Thymus (tissue), 11 donors: ENCODE measurements at regions not wholly inside any gene's neighbourhood (a gene's known extent, or its start where the extent isn't known, plus 50 kb on each side); places are given as distances from the start of the nearest gene placed in this dataset.
"Not testable (repeated sequence)": the region's sequence is repeated elsewhere in the genome, so short reads cannot be mapped to it uniquely, and the experiment has no call there.

Experiments
- DNase-seq, 9 donors: peaks; one replicate each; pipeline ENCODE4 v3.0.0-alpha.2; 2013; ENCODE audit warnings: low spot score in 9 of 9, low read depth in 6 of 9, missing footprints in 1 of 9
- H3K27ac ChIP-seq, 2 donors: one replicate each; pipeline ENCODE4 v1.5.1; 2013; ENCODE audit warnings: control low read depth in 1 of 2, low read depth in 1 of 2, low read length in 1 of 2, mild to moderate bottlenecking in 1 of 2, moderate library complexity in 1 of 2
- H3K27me3 ChIP-seq, 2 donors: one replicate each; pipeline ENCODE4 v1.5.1; 2013; ENCODE audit warnings: low read length in 1 of 2; ENCODE audit not compliant: control insufficient read depth in 2 of 2, insufficient read depth in 1 of 2
- H3K36me3 ChIP-seq, 2 donors: one replicate each; pipeline ENCODE4 v1.5.1; 2013; ENCODE audit warnings: low read length in 1 of 2, mild to moderate bottlenecking in 1 of 2, moderate library complexity in 1 of 2; ENCODE audit not compliant: control insufficient read depth in 2 of 2, insufficient read depth in 2 of 2
- H3K4me1 ChIP-seq, 2 donors: one replicate each; pipeline ENCODE4 v1.5.1; 2013; ENCODE audit warnings: low read length in 2 of 2; ENCODE audit not compliant: control insufficient read depth in 2 of 2, insufficient read depth in 2 of 2
- H3K4me3 ChIP-seq, 2 donors: one replicate each; pipeline ENCODE4 v1.5.1; 2013; ENCODE audit warnings: low read length in 2 of 2, control low read depth in 1 of 2, mild to moderate bottlenecking in 1 of 2
- H3K9me3 ChIP-seq, 2 donors: one replicate each; pipeline ENCODE4 v1.5.1; 2013; ENCODE audit warnings: low read length in 1 of 2, mild to moderate bottlenecking in 1 of 2; ENCODE audit not compliant: control insufficient read depth in 2 of 2, insufficient read depth in 1 of 2
- WGBS: extraction: QIAGEN DNeasy Blood & Tissue Kit; methylation state at CpG from one replicate; pipeline ENCODE4 v1.1.7; 2013; 5-methylcytosine and 5-hydroxymethylcytosine counted together
- donor health status: healthy.

DNA sequence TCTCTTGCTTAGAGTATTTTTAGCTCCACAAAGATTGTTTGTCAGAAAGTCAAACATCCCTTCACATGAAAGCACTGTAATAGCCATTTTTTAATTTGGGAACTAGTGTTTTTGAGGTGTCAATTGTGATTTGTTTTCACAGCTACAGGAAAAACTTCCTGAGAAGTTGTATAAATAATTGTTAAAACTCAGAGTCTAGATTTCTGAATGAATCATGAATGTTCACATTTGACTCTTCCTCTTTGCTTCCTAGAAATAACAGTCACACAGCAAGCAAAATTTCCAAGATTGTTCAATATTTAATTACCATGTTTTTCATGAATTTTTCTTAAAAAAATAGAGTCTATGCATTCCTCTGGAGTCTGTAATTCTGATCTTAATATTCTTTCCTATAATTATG is 156.9 kb upstream of the SLC7A11 start:
- DNase-seq: no peak
- no peak overlapping the region for H3K4me3 ChIP-seq
- no peaks in the 10 kb centered on the region for H3K4me1 ChIP-seq
- H3K27me3 ChIP-seq: no peaks in the 10 kb centered on the region
- H3K27ac ChIP-seq: no peak overlapping the region
- H3K9me3 ChIP-seq: no peaks in the 10 kb centered on the region
- H3K36me3 ChIP-seq: no peaks in the 10 kb centered on the region

DNA sequence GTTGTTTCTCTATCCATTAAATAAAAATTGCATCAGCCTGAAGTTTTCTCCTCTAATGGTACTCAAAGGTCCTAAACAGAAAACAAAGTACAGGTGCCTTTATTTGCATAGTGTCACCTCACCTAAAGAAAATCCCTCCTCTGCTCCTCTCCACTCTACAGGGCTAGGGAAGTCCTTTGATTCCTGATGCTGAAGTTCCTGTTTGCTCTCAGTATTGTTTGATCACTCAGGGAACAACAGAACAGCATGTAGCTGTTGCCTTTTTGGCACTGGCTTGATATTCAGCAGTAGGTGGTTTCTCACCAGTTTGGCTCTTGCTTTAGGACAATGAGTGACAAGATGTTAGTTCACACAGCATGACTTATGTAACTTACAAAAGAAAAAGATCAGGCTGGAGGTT is 156.2 kb upstream of the SLC7A11 start:
- H3K9me3 ChIP-seq: no peaks in the 10 kb centered on the region
- no peak overlapping the region for H3K27ac ChIP-seq
- no peaks in the 10 kb centered on the region for H3K27me3 ChIP-seq
- DNase-seq: no peak
- H3K36me3 ChIP-seq: no peaks in the 10 kb centered on the region
- no peaks in the 10 kb centered on the region for H3K4me1 ChIP-seq
- no peak overlapping the region for H3K4me3 ChIP-seq

DNA sequence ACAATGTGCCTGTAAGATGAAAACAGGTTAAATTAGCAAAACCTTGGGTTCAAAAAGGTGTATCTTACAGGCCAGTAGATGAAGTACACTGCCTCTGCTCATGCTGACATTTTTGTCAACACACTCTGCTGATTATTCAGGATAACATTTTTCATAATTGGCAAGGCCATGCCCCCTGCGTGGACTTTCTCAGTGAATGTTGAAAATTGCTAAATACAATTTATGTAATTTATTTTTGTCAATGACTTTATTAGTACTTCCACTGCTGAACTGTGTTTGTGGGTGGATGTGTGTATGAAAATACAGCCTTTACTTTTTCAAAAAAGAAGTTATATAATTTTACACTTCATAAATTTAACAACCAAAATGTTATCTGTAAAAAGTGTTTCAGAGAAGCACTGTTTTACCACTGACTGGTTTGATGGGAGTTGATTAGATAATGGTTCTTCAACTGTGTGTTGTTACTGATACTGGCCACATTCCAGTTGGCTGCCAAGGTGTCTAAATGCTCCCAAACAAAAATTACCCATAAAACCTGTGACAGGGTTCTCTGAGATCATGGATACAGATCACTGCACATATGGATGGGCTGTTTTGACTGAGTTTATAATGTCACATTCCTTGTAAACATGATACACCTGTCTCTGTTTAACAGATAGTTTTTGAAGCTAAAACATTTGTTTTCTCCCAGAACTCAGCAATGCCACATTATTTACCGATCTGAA is 151.9 kb upstream of the SLC7A11 start:
- Histone ChIP-seq H3K4me3 (no peak overlapping the region), H3K4me1 (no peaks in the 10 kb centered on the region), H3K36me3 (no peaks in the 10 kb centered on the region), H3K27me3 (no peaks in the 10 kb centered on the region), H3K27ac (no peak overlapping the region), H3K9me3 (no peaks in the 10 kb centered on the region)
- WGBS: 98% methylated on average over 2 of the region's 2 CpGs
- DNase-seq: no peak

DNA sequence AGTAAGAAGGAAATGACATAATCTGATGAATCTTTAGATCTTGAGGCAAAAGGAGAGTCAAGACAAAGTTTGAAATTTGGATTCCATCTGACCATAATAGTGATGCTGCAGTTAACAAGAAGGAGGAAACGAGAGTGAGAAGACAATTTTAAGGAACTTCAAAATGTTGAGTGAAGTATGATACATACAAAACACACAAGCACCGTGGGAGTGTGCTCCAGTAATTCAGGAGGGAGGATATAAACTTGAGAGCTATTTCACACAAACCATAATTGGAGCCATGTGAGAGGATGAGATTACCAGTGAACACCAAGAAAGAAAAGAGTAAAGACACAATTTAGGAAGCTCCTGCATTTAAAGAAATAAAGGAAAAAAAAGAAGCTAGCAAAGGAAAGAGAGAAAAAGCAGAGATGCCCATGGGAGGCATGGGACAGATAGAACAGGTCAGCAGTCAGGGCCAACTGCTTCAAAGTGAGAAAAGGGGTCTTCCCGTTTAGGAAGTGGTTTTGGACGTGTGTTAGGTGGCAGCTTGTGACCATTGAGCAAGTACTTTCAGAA is 150.7 kb upstream of the SLC7A11 start:
- H3K9me3 ChIP-seq: no peaks in the 10 kb centered on the region
- H3K4me3 ChIP-seq: no peak overlapping the region
- DNase-seq: no peak
- H3K4me1 ChIP-seq: no peaks in the 10 kb centered on the region
- H3K27ac ChIP-seq: no peak overlapping the region
- H3K27me3 ChIP-seq: no peaks in the 10 kb centered on the region
- H3K36me3 ChIP-seq: no peaks in the 10 kb centered on the region
- 85% methylated on average over 4 of the region's 4 CpGs for WGBS

DNA sequence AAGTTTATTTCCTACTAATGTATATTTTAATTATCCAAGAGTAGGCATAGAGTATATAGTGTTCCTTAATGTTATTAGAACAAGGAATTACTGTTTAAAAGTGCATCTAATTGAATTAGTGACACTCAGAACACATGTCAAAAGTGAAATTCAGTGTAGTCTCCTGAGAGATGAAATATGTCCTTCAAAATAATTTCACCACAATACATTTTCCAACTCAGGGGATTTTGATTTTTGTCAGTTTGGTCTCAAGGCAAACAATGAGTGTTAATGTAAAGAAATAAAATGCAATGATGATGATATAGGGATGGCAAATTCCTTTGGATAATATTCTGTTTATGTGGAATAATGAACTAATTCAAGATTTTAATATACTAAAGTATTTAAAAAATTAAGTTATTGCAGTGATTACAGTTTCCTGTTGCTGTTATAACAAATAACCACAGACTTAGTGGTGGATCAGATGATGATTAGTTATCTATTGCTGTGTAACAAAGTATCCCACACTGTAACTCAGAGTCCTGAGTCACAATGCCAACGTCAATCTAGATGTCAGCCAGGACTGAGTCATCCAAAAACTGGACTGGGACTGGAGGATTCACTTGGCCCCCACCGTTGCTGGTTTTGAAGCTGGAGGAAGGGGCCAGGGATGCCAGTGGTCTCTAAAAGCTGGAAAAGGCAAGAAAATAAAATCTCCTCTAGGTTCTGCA is 148.0 kb upstream of the SLC7A11 start:
- Histone ChIP-seq H3K4me3 (no peak overlapping the region), H3K9me3 (no peaks in the 10 kb centered on the region), H3K27ac (no peak overlapping the region), H3K4me1 (no peaks in the 10 kb centered on the region), H3K27me3 (no peaks in the 10 kb centered on the region), H3K36me3 (no peaks in the 10 kb centered on the region)
- WGBS: 64% methylated on average over 2 of the region's 2 CpGs
- no peak for DNase-seq

DNA sequence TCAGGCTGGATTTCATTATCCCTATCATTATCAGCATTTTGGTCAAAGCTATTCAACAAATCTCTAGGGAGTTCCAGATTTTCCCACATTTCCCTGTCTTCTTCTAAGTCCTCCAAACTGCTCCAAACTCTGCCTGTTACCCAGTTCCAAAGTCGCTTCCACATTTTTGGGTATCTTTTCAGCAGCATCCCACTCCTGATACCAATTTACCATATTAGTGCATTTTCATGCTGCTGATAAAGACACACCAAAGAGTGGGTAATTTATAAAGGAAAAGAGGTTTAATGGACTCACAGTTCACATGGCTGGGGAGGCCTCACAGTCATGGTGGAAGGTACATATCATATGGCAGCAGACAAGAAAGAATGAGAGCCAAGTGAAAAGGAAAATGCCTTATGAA is 132.8 kb upstream of the SLC7A11 start:
- Histone ChIP-seq H3K4me1 (no peaks in the 10 kb centered on the region), H3K4me3 (no peak overlapping the region), H3K36me3 (no peaks in the 10 kb centered on the region), H3K27ac (no peak overlapping the region), H3K27me3 (no peaks in the 10 kb centered on the region), H3K9me3 (no peaks in the 10 kb centered on the region)
- DNase-seq: no peak
- WGBS: 99% methylated on average over 1 of the region's 1 CpG

DNA sequence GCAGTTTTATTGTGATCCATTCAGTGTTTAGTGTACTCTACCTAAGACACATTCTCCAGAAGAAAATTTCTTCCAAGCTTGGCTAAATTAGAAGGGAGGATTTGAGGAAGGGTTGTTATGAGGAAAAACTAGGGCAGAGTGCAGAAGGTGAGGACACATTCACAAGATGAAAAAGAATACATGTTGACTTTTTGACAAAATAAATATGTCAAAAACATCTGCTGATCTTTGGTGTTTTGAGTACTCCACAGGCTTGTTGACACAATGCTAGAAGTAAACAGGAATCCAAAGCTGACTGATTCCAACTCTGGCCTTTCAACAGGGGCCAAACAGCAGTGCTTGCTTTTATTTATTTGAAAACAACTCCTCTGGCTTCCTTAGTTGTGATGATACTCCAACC is 125.8 kb upstream of the SLC7A11 start:
- Histone ChIP-seq H3K4me3 (no peak overlapping the region), H3K9me3 (no peaks in the 10 kb centered on the region), H3K4me1 (no peaks in the 10 kb centered on the region), H3K36me3 (no peaks in the 10 kb centered on the region), H3K27me3 (no peaks in the 10 kb centered on the region), H3K27ac (no peak overlapping the region)
- no peak for DNase-seq

DNA sequence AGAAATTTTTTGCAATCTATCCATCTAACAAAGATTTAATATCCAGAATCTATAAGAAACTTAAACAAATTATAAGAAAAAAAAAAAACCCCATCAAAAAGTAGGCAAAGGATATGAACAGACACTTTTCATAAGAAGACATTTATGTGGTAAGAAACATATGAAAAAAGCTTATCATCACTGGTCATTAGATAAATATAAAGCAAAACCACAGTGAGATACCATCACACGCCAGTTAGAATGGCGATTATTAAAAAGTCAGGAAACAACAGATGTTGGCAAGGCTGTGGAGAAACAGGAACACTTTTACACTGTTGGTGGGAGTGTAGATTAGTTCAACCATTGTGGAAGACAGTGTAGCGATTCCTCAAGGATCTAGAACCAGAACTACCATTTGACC is 110.3 kb upstream of the SLC7A11 start:
- H3K4me1 ChIP-seq, H3K4me3 ChIP-seq, H3K36me3 ChIP-seq, H3K27ac ChIP-seq, DNase-seq, H3K27me3 ChIP-seq: not testable (repeated sequence)
- 92% methylated on average over 3 of the region's 3 CpGs for WGBS
- peaks cover 0 to 12% of the 10 kb centered on the region in 2 donors for H3K9me3 ChIP-seq

DNA sequence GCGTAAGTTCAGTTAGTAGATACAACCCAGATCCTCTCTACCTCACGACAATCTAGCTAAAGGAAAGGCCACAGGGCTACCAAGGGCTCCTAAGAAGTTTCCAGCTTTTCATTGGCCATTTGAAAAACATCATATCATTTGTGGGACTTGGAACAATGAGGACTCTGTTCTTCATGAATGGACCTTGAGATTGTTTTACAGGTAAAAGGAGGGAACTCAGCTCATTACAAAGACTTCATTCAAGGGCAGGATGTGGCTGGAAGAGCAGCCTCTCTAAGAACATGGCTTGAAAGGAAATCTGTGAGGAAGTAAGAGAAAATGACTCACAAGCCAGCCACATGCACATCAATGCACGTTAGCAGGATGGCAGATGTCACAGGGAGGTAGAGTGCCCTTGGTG is 105.9 kb upstream of the SLC7A11 start:
- 44% methylated on average over 3 of the region's 3 CpGs for WGBS
- no peaks in the 10 kb centered on the region for H3K36me3 ChIP-seq
- no peak overlapping the region for H3K4me3 ChIP-seq
- peak in 3 of 9 donors; percentile 4 to 36 (median 16) for DNase-seq
- H3K9me3 ChIP-seq: no peaks in the 10 kb centered on the region
- no peaks in the 10 kb centered on the region for H3K27me3 ChIP-seq
- H3K4me1 ChIP-seq: no peaks in the 10 kb centered on the region
- no peak overlapping the region for H3K27ac ChIP-seq
